ENCODE measurements at regions not wholly inside any gene's neighbourhood (a gene's known extent, or its start where the extent isn't known, plus 50 kb on each side); places are given as distances from the start of the nearest gene placed in this dataset.

- TF ChIP-seq CTCF (IDR thresholded peaks at IDR 0.05; ENCODE audit: insufficient read depth, low read length, poor library complexity, severe bottlenecking) (no peak), EZH2phosphoT487 (conservative IDR thresholded peaks at IDR 0.05; ENCODE audit: low read length) (no peak)
Observed at GRCh38 chr5:86986837-86987236, 280.8 kb upstream of the RASA1 start.
